NOMO-1 treated with DMSO at 0.1 percent for 48 hours (cell line): ENCODE measurements at regions not wholly inside any gene's neighbourhood (a gene's known extent, or its start where the extent isn't known, plus 50 kb on each side); places are given as distances from the start of the nearest gene placed in this dataset.
"Not testable (repeated sequence)": the region's sequence is repeated elsewhere in the genome, so short reads cannot be mapped to it uniquely, and the experiment has no call there.

Experiments used
- DNase-seq: peaks from one replicate; lab custom pipeline; 2025; ENCODE audit not compliant: unreplicated experiment; lab: John Stamatoyannopoulos, UW

DNA sequence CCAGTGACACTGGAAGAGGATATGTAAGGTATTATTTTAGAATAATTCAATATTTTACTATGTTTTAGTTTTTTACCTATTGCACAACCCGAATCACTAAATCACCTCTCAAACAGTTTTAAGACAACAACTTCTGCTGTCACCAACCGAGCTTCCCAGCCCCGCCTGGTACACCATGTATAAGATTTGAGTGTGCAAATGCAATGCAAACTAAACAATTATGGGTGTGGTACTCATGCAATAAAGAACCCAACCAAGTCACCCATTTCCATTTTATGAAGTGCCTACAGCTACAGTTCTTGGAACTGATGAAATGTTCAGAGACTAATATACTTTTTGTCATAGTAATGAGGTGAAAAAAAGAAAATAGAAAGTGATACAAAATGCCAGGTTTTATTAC lies 256.2 kb downstream of the TAFA4 start:
- DNase-seq, result no peak

DNA sequence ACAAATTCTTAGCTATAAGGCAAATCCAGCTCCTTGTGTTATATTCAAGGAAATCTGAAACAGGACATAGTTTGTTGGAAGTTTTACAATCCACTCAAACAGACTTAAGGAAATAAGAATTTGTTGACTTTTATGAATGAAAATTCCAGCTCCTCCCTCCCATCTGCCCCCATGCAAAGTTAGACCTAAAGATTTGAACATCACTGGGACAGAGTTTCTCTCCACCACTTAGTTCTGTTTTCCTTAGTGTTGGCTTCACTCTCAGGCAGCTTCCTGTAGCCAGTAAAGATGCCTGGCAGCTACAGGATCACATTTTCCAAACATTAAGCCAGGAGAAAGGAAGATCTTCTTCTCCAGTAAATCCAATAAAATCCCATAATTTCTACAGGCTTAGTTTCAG lies 265.0 kb downstream of the TAFA4 start:
- no peak for DNase-seq

DNA sequence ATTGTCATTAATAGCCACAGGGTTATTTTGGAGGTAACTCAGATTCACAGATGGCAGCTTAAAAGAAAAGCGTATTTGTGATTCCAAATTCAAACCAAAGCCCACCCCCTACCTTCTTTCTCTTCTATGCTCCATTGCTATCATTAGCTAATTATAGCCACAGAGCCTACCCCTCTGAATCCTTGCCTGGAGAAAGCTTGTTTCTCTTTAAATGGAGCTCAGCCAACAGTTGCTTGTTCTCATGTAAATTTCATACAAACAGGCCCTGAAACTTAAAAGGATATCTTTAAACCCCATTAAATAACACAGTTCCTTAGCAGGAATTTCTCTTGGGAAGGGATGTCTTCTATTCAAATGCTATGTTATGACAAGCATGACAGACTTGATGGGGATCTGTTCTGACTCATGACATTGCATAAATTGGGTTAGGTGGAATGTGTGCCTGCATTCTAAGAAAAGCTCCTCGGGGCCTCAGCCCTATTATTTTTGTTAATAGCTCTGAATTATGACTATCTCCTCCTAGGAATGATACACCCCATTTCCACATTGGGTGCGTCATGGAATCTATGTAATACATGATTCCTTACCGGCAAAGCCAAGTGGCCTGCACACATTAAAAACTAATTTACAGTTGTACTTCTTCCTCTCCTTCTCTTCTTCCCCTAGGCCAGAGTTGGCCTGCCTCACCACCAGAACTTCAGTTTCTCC lies 265.8 kb downstream of the TAFA4 start:
- DNase-seq, result no peak

DNA sequence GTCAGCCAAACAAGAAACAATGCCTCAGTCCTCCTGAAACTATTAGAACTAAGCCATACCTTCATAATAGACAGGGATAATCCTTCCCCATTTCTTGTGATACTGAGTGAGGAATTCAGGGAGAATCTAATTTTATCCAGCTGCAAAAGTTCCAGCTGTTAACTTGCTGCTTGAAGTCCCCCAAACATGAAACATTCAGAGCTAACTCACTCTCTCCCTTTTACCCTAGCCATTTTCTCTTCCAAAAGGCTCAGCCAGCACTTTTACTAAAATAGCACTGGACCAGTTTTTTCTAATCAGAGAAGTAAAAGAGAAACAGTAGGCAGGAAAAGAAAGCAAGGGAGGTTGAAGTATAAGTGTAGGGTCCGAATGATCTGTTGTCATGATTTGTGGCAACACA lies 268.1 kb downstream of the TAFA4 start:
- DNase-seq, result no peak

DNA sequence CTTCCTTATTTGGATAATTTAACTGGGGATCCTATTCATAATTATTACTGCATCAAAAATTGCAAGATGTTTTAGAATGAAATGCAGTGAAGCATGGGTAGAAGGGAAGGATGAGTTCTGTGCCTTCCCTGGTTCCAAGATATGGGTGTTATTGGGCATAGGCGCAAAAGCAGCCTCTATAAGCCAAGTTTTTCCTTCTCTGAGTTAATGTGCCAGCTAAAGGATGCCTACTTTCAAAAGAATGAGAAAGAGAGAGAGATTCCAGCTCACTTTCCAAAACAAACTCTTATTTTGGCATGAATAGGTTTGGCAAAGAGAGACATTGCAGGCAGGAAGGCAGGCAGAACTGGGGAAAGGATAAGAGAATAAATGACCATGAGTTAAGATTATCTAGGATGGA lies 270.2 kb downstream of the TAFA4 start:
- no peak for DNase-seq

DNA sequence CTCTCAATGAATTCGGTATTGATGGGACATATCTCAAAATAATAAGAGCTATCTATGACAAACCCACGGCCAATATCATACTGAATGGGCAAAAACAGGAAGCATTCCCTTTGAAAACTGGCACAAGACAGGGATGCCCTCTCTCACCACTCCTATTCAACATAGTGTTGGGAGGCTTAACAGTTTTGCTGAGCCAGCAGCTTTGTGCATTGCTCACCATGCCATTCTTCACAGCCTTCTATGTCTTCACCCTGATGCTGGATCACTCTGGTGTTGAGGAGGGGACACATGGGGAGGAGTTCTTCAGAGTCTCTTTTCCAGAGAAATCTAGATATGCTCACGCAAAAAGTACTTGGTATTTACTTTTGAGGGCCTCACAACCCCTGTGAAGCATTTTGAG lies 281.7 kb downstream of the TAFA4 start:
- DNase-seq, result not testable (repeated sequence)

DNA sequence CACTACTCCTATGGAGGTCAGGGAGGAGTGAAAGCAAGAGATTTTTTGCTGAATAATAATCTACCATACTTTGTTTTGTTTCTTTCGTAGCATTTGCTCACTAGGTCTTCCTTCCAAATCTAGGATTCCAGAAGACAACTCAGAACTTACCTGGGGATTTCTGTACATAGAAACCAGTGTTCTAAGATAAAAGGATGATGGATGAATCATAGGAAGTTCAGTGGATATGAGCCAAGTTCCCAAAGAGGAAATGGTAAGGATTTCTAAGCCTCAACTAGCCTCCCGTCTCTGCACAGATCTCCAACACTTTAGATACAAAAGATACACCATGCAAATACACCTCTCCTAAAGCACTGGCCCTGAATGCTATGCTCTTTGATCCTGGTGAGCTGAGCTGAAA lies 283.9 kb downstream of the TAFA4 start:
- no peak for DNase-seq

DNA sequence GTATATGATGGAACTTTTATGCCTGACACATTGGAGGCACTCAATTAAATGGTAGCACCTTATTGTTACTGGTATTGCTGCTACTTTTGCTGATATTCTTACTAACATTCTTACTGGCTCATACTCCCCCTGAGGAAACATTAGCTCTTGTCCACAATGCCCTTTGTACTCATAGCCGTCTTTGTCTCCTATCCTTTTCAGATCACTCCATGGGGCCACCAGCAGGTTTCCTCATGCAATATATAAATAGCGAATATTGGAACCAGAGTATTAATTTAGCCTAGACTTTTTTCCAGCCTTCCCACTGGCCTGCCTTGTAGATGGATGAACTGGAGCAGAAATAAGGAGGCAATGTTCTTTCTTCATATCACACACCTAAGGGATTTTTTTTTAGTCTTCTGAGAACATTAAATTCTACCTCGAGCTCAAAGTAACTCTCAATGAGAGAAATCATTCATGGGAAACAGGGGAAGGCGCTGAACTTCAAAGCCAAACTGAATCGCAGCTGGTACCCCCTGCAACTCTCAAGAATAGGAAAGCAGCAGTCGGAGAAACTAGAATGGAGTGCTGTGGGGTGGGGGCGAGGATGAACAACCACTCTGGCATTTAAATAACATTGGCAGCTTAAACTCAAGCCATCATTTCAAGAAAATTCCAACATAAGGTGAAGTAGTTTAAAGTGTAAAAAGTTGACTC lies 300.3 kb downstream of the TAFA4 start:
- DNase-seq, result no peak

DNA sequence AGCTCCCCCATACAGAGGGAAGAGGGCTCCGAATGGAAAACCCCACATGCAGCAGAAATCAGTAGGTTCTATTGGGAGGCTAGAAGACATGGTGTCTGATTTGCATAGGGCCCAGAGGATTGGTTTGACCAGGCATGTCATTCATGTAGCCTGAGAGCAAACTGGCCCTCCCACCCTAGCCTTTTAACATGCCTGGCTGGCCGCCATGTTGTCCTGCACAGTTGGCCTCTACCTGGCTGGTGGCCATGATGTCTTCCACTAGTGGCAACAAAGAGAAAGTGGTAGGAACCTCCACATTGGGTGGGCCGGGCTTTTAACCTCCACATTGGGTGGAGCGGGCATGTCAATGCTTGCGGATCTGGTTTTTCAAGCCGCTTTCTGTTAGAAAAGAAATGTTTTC lies 312.1 kb downstream of the TAFA4 start:
- DNase-seq, result no peak

DNA sequence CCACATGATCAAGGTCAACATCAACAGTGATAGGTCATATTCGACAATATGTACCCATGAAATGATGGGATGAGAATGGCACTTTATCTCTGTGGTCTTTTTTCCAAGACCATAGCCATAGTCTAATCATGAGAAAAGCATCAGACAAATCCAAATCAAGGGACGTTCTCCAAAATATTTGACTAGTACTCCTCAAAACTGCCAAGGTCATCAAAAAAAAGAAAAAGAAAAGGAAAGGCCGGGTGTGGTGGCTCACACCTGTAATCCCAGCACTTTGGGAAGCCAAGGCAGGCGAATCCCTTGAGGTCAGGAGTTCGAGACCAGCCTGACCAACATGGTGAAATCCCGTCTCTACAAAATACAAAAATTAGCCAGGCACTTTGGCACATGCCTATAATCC lies 318.3 kb downstream of the TAFA4 start:
- no peak for DNase-seq

DNA sequence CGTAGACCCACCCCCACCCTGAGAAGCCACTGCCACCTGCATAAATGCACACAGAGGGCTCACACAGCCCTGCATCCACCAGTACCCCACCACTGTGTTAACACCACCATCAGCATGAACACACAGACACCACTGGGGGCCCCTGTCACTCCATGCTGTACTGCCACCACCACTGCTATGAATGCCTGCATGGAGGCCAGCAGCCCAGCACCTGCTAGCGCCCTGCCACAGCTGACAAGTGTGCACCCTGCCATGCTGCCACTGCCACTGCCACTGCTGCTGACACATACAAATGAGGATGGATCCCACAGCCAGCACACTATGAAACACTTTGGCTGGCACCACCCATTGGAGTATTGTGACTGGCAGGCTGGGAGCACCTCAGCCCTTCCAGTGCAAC lies 361.0 kb downstream of the TAFA4 start:
- no peak for DNase-seq

DNA sequence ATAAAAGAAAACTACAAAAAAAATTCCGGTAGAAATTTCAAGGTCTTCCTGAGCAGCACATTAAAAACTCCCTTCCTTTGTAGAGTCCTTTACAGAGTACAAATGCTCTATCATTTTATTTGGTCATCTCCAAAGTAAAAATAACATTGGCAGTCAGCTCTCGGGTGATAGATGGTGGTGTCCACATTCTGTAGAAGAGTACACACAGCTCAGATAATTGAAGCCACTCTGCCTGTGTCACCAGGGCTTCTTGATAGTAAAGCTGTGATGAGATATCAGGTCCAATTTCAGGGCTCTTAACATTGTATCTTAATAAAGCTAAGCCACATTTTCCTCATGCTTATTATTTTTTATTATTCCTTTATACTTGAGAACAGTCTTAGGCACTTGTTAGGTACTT lies 371.6 kb downstream of the TAFA4 start:
- no peak for DNase-seq

DNA sequence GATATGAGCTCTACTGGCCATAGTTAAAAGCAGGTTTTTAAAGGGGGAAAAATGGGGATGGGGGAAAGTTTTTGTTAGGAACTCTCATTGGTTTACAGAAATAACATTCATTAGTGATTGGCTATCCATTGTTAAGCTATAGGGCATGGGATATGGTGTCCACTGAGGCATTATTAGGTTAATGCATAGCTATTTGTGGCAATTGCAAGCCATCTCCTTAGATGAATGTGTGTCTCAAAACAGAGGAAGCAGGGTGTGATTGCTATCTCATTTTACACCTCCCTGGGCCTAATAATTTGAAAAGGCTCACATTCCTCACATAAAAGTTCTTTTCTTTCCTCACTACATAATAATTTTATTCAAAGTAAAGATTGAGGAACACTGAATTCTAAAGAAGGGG lies 396.6 kb downstream of the TAFA4 start:
- DNase-seq, result no peak

DNA sequence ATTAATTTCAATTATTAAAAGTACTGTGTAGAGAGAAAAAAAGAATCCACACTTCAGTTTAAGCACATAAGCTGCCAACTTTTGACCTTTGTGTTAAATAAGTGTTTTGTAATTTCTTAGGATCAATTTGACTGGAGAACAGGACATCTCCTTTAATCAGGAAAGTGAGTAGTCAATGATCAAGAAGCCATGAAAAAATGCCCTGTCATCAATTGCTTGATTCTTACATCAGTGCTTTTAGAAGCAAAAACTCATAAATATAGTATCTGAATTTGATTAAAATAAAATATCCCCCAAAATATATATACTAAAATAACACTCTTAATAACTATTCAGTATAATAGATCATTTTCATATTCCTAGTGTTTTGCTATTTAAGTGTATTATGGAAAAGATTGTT lies 409.0 kb downstream of the TAFA4 start:
- DNase-seq, result no peak

DNA sequence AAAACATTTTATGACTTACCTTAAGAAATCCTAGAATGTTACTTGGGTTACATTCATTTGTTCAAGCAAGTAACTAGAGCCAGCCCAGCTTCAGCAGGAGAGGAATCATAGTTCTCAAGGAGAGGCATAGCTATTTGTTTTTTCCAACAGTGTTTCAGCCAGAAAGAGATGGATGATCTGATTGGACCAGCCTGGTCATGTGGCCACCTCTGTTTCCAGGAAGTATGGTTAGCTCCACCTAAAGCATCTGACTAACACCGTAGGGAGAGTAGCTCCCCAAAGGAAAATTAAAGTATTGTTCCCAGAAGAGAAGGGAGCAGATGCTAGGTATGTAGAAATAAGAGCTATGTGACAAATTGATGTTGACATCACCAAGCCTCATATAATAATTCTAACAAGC lies 417.1 kb downstream of the TAFA4 start:
- DNase-seq, result no peak

DNA sequence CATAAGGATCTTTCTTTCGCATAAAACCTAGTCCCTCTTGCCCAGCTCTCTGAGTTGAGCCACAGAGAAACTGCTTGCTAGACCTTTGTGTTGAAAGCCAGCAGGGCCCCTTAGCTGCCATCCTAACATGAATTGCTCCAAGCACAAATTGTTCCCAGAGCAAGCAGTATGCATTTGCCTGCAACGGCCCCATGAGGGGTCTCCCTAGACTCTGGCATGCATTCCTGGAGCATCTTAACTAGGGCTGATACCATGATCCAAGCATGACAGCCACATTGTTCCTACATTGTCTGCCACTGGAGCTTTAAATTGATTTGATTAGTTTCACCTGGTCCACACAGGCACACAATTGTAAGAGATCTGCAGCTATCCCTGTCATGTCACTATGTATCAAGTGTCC lies 428.1 kb downstream of the TAFA4 start:
- DNase-seq, result no peak

DNA sequence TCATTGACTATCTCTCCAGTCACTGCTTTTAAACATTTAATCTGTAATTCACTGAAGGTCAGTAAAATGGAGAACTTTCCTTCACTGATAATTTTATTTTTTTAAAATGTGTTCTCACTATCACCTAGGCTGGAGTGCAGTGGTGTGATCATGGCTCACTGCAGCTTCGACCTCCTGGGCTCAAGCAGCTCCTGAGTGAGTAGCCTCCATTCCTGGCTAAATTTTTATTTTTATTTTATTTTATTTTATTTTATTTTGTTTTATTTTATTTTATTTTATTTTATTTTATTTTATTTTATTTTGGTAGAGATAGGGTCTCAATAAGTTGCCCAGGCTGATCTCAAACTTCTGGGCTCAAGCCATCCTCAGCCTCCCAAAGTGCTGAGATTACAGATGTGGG lies 446.5 kb downstream of the TAFA4 start:
- DNase-seq, result not testable (repeated sequence)

DNA sequence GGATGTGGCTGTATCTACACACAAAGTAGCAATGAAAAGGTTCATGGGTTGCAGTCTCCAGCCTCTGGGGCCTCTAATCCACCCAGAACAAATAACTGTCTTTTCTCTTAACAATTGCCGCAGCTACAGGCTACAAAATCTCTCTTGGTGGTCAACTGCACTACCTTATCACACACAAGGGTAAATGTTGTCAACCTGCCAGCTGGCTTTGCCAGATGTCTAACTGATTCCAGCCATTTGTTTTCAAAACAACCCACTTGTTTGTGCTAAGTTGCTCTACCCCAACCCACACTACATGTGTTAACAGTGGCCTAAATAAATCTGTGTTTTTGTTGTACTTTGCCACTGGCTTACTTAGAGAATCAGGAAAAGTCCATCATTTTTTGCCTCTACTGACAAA lies 447.3 kb downstream of the TAFA4 start:
- no peak for DNase-seq

DNA sequence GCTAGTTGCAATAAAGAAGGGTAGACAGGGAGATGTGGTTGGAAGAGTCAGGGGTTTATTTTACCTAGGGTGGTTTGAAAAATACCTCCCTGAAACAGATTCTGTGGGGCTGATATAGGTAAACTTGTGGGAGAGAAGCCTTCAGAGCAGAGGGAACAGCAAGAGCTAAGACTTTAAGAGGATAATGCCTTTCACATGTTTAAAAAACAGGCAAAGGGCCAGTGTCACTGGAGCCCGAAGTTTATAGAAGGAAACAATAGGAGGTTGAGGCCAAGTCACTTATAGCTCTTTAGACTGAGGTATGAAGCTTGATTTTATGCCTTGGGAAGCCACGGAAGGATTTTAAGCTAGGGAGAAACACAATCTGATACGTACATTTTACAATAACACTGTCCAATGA lies 448.7 kb downstream of the TAFA4 start:
- DNase-seq, result no peak

DNA sequence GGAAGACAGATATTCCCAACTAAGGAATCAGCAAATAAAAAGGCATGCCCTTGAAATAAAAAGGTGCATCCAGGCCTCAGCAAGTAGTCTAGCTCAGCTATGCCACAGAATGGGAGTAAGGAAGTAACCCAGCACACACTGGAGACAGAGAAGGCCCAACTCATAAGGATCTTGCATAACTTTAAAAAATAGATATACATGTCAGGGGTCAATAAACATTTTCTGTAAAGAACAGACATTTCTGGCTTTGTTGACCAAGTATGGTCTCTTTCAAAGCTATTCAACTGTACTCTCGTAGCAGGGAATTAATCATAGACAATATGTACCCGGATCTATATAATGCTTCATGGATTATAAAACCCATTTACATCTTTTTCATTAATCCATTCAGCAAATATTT lies 449.3 kb downstream of the TAFA4 start:
- DNase-seq, result no peak

DNA sequence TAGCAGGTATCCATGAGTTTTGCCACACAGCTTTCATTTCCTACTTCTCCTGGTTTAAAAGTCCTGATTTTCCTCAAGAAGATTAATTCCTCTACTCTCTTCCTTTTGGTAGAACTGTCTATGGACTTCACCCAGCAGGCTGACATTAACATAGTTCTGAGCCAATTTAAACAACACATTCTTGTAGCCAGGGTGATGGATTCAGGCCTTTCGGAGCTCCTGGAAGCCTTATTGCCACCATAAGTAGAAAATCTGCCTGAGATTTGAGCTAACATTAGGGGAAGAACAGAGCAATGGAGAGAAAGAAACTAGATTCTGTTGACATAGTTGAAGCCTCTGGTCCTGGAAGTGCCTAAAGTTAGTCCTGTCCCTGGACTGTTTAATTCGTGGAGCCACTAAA lies 449.8 kb downstream of the TAFA4 start:
- DNase-seq, result no peak

DNA sequence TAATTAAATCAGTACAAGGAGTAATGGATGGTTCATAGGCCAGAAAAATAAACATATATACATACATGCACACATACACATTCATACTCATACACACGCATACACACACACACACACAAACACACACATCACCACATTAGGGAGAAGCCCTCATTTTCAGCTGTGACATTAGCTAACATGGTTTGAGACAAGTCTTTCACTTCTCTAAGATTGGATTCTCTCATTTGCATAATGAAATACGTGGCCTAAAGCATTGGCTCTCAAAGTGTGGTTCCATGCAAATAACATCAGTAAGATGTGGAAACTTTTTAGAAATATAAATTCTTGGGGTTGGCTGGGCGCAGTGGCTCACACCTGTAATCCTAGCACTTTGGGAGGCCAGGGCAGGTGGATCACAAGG lies 452.6 kb downstream of the TAFA4 start:
- no peak for DNase-seq
